Caco-2 (cell line): ENCODE measurements at regions not wholly inside any gene's neighbourhood (a gene's known extent, or its start where the extent isn't known, plus 50 kb on each side); places are given as distances from the start of the nearest gene placed in this dataset.

Experiments used
- BruUV-seq: library from RNA; stranded (reverse); fragments of 400-500 nt; replicated peaks from 2 replicates; lab custom pipeline; 2021; lab: Mats Ljungman, UMichigan
- CTCF ChIA-PET: fragments of 300-600 bp; sonication (Branson Sonifier 250); formaldehyde crosslinking; loops from one replicate; lab custom pipeline; 2022; ENCODE audit warnings: antibody characterized with exemption; lab: Charles Lee
- POLR2A ChIA-PET: fragments of 300-600 bp; sonication (Branson Sonifier 250); formaldehyde crosslinking; loops from one replicate; lab custom pipeline; 2022; ENCODE audit warnings: antibody characterized with exemption; lab: Charles Lee
- DNase-seq, 2 experiments: peaks; one replicate each; pipeline versions ENCODE4 v3.0.0 to v3.0.0-alpha.2; 2020 to 2022
- H3K27me3 ChIP-seq: replicated peaks from 2 replicates; pipeline ENCODE4 v1.6.0; 2011; ENCODE audit warnings: low read length; ENCODE audit not compliant: control insufficient read depth, insufficient read depth
- H3K36me3 ChIP-seq: 2 replicates; pipeline ENCODE4 v1.5.1; 2011; ENCODE audit warnings: low read length; ENCODE audit not compliant: control insufficient read depth, insufficient read depth
- H3K4me1 ChIP-seq: fragments of 250-450 bp; sonication (Bioruptor Pico); 2 replicates; pipeline ENCODE4 v1.5.1; 2020; ENCODE audit warnings: mild to moderate bottlenecking
- H3K4me3 ChIP-seq: 2 replicates; pipeline ENCODE4 v1.5.1; 2011; ENCODE audit warnings: low read depth, mild to moderate bottlenecking, control low read depth, low read length
- H3K9me3 ChIP-seq: fragments of 250-450 bp; sonication (Bioruptor Pico); 2 replicates; pipeline ENCODE4 v1.5.1; 2020; ENCODE audit warnings: mild to moderate bottlenecking, moderate library complexity
- H3K27ac Mint-ChIP-seq: one replicate; pipeline ENCODE4 v1.8.0; 2022; ENCODE audit warnings: mixed read lengths; ENCODE audit not compliant: unreplicated experiment
- H3K27me3 Mint-ChIP-seq: one replicate; pipeline ENCODE4 v1.8.0; 2022; ENCODE audit warnings: mixed read lengths; ENCODE audit not compliant: insufficient read depth, unreplicated experiment
- H3K36me3 Mint-ChIP-seq: one replicate; pipeline ENCODE4 v1.8.0; 2022; ENCODE audit warnings: mild to moderate bottlenecking, mixed read lengths; ENCODE audit not compliant: insufficient read depth, unreplicated experiment
- H3K4me1 Mint-ChIP-seq: one replicate; pipeline ENCODE4 v1.8.0; 2022; ENCODE audit warnings: low read depth, mixed read lengths; ENCODE audit not compliant: unreplicated experiment
- H3K4me3 Mint-ChIP-seq: one replicate; pipeline ENCODE4 v1.8.0; 2022; ENCODE audit warnings: mild to moderate bottlenecking, moderate library complexity, mixed read lengths; ENCODE audit not compliant: unreplicated experiment
- H3K9me3 Mint-ChIP-seq: one replicate; pipeline ENCODE4 v1.8.0; 2022; ENCODE audit warnings: mixed read lengths; ENCODE audit not compliant: unreplicated experiment
- CTCF ChIP-seq, 2 experiments: fragments of 200-600 bp in 1 of 2; IDR thresholded peaks; 1 replicate in 1 of 2; 2 replicates in 1 of 2; pipeline versions ENCODE4 v1.5.1 to v1.8.0; 2011 to 2022; ENCODE audit warnings: antibody characterized with exemption in 1 of 2, control low read depth in 1 of 2, inconsistent platforms in 1 of 2, low read depth in 1 of 2, low read length in 1 of 2, mild to moderate bottlenecking in 1 of 2, moderate library complexity in 1 of 2; ENCODE audit not compliant: insufficient read depth in 1 of 2, severe bottlenecking in 1 of 2, unreplicated experiment in 1 of 2
- intact Hi-C: fragments of 100-400 bp; cut with micrococcal nuclease; formaldehyde crosslinking; loops from one replicate; pipeline ENCODE4 v1.10.0; 2022; ENCODE audit not compliant: unreplicated experiment

- Histone ChIP-seq H3K36me3 (no peaks in the 10 kb centered on the region), H3K4me1 (no peaks in the 10 kb centered on the region), H3K27me3 (no peaks in the 10 kb centered on the region), H3K4me3 (no peak overlapping the region), H3K9me3 (0 out of 2 replicates have a peak, but pooled peaks cover under 1% of the 10 kb centered on the region)
- POLR2A ChIA-PET, result interaction anchor here (0.6 kb wide), 1 partner anchor 415 kb away, joined by 3 read pairs; the partner anchor contains the start of gene NRIP1
- Mint-ChIP-seq H3K9me3 (peaks cover 11% of the 10 kb centered on the region), H3K4me3 (no peak overlapping the region), H3K4me1 (no peaks in the 10 kb centered on the region), H3K27ac (no peak overlapping the region), H3K27me3 (no peaks in the 10 kb centered on the region), H3K36me3 (no peaks in the 10 kb centered on the region)
- intact Hi-C loops, result loop anchor here (5.0 kb wide), 1 partner anchor 598 kb away; no protein-coding TSS in a partner anchor
- CTCF ChIA-PET, result no interaction called here
- no peak for DNase-seq
- TF ChIP-seq CTCF (IDR thresholded peaks at IDR 0.05; ENCODE audit: insufficient read depth in 1 of 2, low read depth in 1 of 2, low read length in 1 of 2, severe bottlenecking in 1 of 2, unreplicated experiment in 1 of 2), result no peak
- BruUV-seq, result no TSS peak
Measured at GRCh38 chr21:15480160-15480559, 249.6 kb upstream of the USP25 start.

DNA sequence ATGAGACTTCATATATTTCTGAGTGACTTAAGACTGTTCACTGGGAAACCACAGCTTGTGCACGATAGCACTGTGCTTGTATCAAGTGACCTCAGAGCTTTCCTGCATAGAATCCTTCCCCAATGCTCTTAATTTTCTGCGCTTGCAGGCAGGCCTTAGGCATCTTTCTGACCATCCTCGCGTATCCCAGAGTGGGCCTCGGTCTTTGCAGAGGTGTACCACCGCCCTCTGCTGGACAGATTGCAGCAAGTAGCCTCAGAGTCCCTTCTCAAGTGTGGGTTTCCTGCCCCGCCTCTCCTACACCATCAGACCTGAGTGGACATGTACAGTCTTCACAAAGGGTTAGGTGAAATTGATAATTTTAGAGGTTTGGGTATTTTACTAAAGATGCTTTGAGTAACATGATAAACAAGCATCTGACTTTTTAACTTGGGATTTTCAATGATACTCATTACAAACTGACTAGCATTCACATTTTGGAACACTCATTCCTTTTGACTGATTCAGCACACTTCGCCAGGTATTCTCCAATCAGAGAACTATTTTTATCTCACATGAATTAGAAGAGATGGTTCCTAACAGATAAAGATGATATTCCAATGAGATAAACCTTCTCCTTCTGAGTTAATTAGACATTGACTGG, 246.5 kb upstream of the USP25 start:
- no peaks in the 10 kb centered on the region for H3K4me1 ChIP-seq
- peak; percentile 83 to 86 for DNase-seq
- H3K9me3 ChIP-seq, result no peaks in the 10 kb centered on the region
- H3K27me3 ChIP-seq, result no peaks in the 10 kb centered on the region
- H3K4me1 Mint-ChIP-seq, result no peaks in the 10 kb centered on the region
- intact Hi-C loops, result loop anchor here (1.0 to 5.0 kb wide), 7 partner anchors 110 to 1080 kb away; no protein-coding TSS in a partner anchor
- H3K27me3 Mint-ChIP-seq, result no peaks in the 10 kb centered on the region
- H3K36me3 Mint-ChIP-seq, result no peaks in the 10 kb centered on the region
- H3K36me3 ChIP-seq, result no peaks in the 10 kb centered on the region
- no peak overlapping the region for H3K4me3 Mint-ChIP-seq
- H3K27ac Mint-ChIP-seq, result no peak overlapping the region
- H3K4me3 ChIP-seq, result no peak overlapping the region
- ChIA-PET POLR2A (no interaction called here), CTCF (interaction anchor here (0.7 to 1.0 kb wide), 2 partner anchors 8 to 70 kb away, joined by 3 read pairs; no protein-coding TSS in a partner anchor)
- peak; percentile 89 to 93 for TF ChIP-seq CTCF (IDR thresholded peaks at IDR 0.05; ENCODE audit: insufficient read depth in 1 of 2, low read depth in 1 of 2, low read length in 1 of 2, severe bottlenecking in 1 of 2, unreplicated experiment in 1 of 2)
- H3K9me3 Mint-ChIP-seq, result no peaks in the 10 kb centered on the region
- BruUV-seq, result no TSS peak

- no peak for TF ChIP-seq CTCF (IDR thresholded peaks at IDR 0.05; ENCODE audit: insufficient read depth in 1 of 2, low read depth in 1 of 2, low read length in 1 of 2, severe bottlenecking in 1 of 2, unreplicated experiment in 1 of 2)
- no peaks in the 10 kb centered on the region for H3K36me3 ChIP-seq
- H3K9me3 Mint-ChIP-seq, result no peaks in the 10 kb centered on the region
- H3K27ac Mint-ChIP-seq, result no peak overlapping the region
- no peak overlapping the region for H3K4me3 ChIP-seq
- no peaks in the 10 kb centered on the region for H3K9me3 ChIP-seq
- ChIA-PET POLR2A (no interaction called here), CTCF (no interaction called here)
- H3K4me3 Mint-ChIP-seq, result no peak overlapping the region
- H3K4me1 ChIP-seq, result no peaks in the 10 kb centered on the region
- no peak for DNase-seq
- no peaks in the 10 kb centered on the region for H3K27me3 ChIP-seq
- no TSS peak for BruUV-seq
- no peaks in the 10 kb centered on the region for H3K36me3 Mint-ChIP-seq
- intact Hi-C loops, result loop anchor here (5.0 kb wide), 1 partner anchor 66 kb away; no protein-coding TSS in a partner anchor
- no peaks in the 10 kb centered on the region for H3K4me1 Mint-ChIP-seq
- no peaks in the 10 kb centered on the region for H3K27me3 Mint-ChIP-seq
Measured at GRCh38 chr21:15486460-15487195, 243.2 kb upstream of the USP25 start.
